Thymus (tissue), 11 donors: ENCODE measurements at regions not wholly inside any gene's neighbourhood (a gene's known extent, or its start where the extent isn't known, plus 50 kb on each side); places are given as distances from the start of the nearest gene placed in this dataset.

Source experiments
- DNase-seq, 9 donors: peaks; one replicate each; pipeline ENCODE4 v3.0.0-alpha.2; 2013; ENCODE audit warnings: low spot score in 9 of 9, low read depth in 6 of 9, missing footprints in 1 of 9
- H3K27ac ChIP-seq, 2 donors: one replicate each; pipeline ENCODE4 v1.5.1; 2013; ENCODE audit warnings: control low read depth in 1 of 2, low read depth in 1 of 2, low read length in 1 of 2, mild to moderate bottlenecking in 1 of 2, moderate library complexity in 1 of 2
- H3K27me3 ChIP-seq, 2 donors: one replicate each; pipeline ENCODE4 v1.5.1; 2013; ENCODE audit warnings: low read length in 1 of 2; ENCODE audit not compliant: control insufficient read depth in 2 of 2, insufficient read depth in 1 of 2
- H3K36me3 ChIP-seq, 2 donors: one replicate each; pipeline ENCODE4 v1.5.1; 2013; ENCODE audit warnings: low read length in 1 of 2, mild to moderate bottlenecking in 1 of 2, moderate library complexity in 1 of 2; ENCODE audit not compliant: control insufficient read depth in 2 of 2, insufficient read depth in 2 of 2
- H3K4me1 ChIP-seq, 2 donors: one replicate each; pipeline ENCODE4 v1.5.1; 2013; ENCODE audit warnings: low read length in 2 of 2; ENCODE audit not compliant: control insufficient read depth in 2 of 2, insufficient read depth in 2 of 2
- H3K4me3 ChIP-seq, 2 donors: one replicate each; pipeline ENCODE4 v1.5.1; 2013; ENCODE audit warnings: low read length in 2 of 2, control low read depth in 1 of 2, mild to moderate bottlenecking in 1 of 2
- H3K9me3 ChIP-seq, 2 donors: one replicate each; pipeline ENCODE4 v1.5.1; 2013; ENCODE audit warnings: low read length in 1 of 2, mild to moderate bottlenecking in 1 of 2; ENCODE audit not compliant: control insufficient read depth in 2 of 2, insufficient read depth in 1 of 2
- WGBS: extraction: QIAGEN DNeasy Blood & Tissue Kit; methylation state at CpG from one replicate; pipeline ENCODE4 v1.1.7; 2013; 5-methylcytosine and 5-hydroxymethylcytosine counted together
- donor health status: healthy.

DNA sequence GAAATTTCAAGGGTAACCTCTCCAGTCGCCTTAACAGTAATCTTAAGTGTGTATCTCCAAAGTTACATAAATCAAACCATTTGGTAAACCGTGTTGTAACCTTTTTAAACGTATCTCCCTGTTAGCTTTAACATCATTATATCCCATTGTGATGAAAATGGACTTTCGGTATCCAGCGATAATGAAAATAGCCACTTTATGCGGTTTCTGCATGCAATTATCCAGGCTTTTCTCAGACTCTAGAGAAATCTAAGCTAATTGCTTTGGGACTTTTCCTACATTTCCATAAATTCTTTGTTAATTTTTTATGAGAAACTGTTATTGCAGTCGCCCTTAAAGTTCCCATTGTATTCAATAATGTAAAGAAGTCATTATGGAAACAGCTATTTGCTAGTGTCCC is 170.7 kb downstream of the ZNF608 start:
- Histone ChIP-seq H3K4me3 (no peak overlapping the region), H3K9me3 (no peaks in the 10 kb centered on the region), H3K36me3 (no peaks in the 10 kb centered on the region), H3K27me3 (no peaks in the 10 kb centered on the region), H3K27ac (no peak overlapping the region), H3K4me1 (no peaks in the 10 kb centered on the region)
- 97% methylated on average over 7 of the region's 7 CpGs for WGBS
- no peak for DNase-seq

DNA sequence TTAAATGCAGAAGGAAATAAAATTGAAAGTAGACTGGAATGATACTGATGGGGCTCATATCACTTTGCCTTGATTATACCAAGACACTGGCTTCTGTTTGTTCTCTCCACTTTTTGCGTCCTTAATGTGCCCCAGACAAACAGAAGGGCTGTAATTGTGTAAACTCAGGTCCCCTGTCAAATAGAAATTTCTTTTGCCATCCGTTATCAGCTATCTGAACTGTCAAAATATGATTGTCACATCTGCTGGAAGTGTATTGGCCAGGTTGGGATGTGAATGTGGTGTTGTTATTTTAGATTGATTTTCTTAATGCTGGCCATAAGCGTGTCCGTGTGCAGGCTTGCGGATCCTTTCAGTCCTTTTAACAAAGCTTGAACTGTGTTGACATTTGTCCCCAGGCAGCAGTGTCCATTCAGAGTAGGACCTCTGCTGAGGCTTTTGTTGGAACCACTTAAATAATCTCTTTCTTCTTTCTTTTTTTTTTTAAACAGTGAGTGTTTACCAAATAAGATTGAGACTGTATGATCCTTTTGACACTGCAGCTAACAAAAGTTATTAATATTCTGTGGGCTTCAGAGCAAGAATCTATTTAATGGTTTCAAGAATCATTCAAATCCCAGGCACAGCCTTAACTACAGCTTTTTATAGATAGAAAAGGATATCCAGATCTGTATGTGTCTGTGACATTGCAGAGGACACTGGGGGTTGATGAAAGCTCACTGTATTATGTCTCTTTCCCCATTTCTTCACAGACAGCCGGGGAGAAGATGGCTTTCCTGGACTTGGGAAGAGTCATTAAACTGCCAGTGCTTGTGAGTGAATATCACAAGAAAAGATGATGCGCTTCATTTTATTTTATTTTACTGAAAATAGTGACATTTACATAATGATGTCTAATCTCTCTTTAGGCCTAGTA is 171.7 kb downstream of the ZNF608 start:
- 98% methylated on average over 7 of the region's 7 CpGs for WGBS
- no peak for DNase-seq
- no peak overlapping the region for H3K4me3 ChIP-seq
- H3K4me1 ChIP-seq: no peaks in the 10 kb centered on the region
- no peaks in the 10 kb centered on the region for H3K9me3 ChIP-seq
- no peak overlapping the region for H3K27ac ChIP-seq
- no peaks in the 10 kb centered on the region for H3K27me3 ChIP-seq
- H3K36me3 ChIP-seq: no peaks in the 10 kb centered on the region

DNA sequence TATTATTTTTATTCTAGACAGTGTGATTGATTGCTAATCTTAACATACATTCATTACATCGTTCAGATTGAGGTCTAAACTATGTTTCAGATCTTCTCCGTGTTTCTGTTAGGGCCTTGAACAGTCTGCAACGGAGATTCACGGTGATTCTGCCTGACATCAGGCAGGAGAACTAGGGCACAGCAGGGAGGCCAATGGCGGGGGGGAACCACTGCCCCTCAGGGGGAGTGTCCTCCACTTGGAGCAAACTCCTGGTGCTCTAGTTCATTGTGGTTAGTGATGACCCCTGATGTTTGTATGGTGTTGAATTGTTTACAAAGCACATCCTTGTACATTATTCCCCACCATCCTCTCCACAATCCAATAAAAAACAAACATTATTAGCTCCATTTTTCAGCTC is 173.5 kb downstream of the ZNF608 start:
- no peaks in the 10 kb centered on the region for H3K27me3 ChIP-seq
- H3K9me3 ChIP-seq: no peaks in the 10 kb centered on the region
- no peak for DNase-seq
- WGBS: 91% methylated on average over 5 of the region's 5 CpGs
- H3K36me3 ChIP-seq: no peaks in the 10 kb centered on the region
- no peak overlapping the region for H3K4me3 ChIP-seq
- no peaks in the 10 kb centered on the region for H3K4me1 ChIP-seq
- H3K27ac ChIP-seq: no peak overlapping the region

DNA sequence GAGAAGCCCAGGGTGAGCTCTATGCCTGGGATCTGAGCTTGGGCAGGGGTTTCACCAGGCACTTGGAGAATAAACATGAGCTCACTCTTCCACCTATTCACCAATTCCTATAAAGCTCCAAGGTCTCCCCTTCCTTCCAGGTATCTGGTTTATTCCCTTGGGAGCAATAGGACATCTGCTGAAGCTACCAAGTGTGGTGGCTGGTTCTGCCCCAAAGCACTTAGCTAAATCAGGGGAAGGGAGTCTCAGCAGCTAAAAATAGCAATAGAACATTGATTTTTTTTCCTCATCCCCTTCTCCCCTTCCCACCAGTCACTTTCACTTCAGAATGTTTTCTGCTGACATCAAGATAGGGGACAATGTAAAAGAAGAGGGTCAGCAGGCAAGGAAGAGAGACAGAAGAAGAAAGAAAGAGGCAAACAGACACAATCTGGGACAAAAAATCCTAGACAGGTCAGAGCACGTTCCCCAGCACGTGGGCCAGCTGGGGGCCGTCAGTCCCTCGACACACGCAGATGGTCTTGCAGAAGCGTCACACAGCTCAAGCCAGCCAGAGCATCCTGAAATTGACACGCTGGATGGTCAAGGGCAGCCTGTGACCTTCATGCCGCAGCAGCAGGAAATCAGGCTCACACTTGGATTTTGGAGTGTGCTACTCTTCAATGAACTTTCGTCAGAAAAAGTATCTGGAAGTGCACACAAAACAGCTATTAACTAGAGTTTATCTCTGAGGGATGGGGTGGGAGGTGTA is 176.0 kb downstream of the ZNF608 start:
- H3K36me3 ChIP-seq: no peaks in the 10 kb centered on the region
- 93% methylated on average over 9 of the region's 9 CpGs for WGBS
- DNase-seq: no peak

DNA sequence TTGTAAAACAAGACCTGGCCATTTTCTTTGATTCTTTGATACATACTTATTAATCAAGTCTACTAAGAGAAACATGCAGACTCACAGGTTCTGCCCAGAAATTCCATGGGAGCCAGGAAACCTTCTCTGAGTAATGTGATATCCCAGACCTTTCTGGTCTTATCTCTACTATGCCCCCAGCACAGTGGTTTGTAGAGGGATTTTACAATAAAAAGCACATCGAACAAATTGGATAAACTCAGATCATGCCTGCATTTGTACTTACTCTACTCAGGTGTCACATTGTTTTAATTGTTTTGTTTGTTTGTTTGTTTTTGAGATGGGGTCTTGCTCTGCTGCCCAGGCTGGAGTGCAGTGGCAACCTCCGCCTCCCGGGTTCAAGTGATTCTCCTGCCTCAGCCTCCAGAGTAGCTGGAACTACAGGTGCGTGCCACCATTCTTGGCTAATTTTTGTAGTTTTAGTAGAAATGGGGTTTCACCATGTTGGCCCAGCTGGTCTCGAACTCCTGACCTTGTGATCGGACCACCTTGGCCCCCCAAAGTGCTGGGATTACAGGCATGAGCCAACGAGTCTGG is 179.5 kb downstream of the ZNF608 start:
- 83% methylated on average over 7 of the region's 7 CpGs for WGBS

More for the DNA sequence above, 176.0 kb downstream of the ZNF608 start:
- H3K27ac ChIP-seq: no peak overlapping the region
- H3K4me3 ChIP-seq: no peak overlapping the region
- no peaks in the 10 kb centered on the region for H3K4me1 ChIP-seq
- no peaks in the 10 kb centered on the region for H3K9me3 ChIP-seq
- H3K27me3 ChIP-seq: no peaks in the 10 kb centered on the region

DNA sequence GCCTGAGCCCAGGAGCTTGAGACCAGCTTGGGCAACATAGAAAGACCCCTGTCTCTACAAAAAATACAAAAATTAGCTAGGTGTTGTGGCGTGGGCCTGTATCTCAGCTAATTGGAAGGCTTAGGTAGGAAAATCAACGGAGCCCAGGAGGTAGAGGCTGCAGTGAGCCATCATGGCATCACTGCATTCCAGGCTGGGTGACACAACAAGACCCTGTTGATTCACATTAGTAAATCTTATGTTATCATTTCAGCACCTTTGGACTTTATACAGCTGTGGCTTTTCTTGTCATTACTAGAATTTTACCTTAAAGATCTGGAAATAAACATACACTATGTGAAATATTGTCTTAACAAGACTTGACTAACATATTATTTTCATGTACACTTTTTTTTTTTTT is 185.0 kb downstream of the ZNF608 start:
- Histone ChIP-seq H3K36me3 (no peaks in the 10 kb centered on the region), H3K4me1 (no peaks in the 10 kb centered on the region), H3K4me3 (no peak overlapping the region), H3K27me3 (no peaks in the 10 kb centered on the region), H3K27ac (no peak overlapping the region), H3K9me3 (no peaks in the 10 kb centered on the region)
- 94% methylated on average over 2 of the region's 2 CpGs for WGBS
- DNase-seq: no peak

More for the DNA sequence above, 179.5 kb downstream of the ZNF608 start:
- H3K9me3 ChIP-seq: no peaks in the 10 kb centered on the region
- no peaks in the 10 kb centered on the region for H3K27me3 ChIP-seq
- DNase-seq: no peak
- H3K4me3 ChIP-seq: no peak overlapping the region
- no peaks in the 10 kb centered on the region for H3K36me3 ChIP-seq
- H3K27ac ChIP-seq: no peak overlapping the region
- H3K4me1 ChIP-seq: no peaks in the 10 kb centered on the region

DNA sequence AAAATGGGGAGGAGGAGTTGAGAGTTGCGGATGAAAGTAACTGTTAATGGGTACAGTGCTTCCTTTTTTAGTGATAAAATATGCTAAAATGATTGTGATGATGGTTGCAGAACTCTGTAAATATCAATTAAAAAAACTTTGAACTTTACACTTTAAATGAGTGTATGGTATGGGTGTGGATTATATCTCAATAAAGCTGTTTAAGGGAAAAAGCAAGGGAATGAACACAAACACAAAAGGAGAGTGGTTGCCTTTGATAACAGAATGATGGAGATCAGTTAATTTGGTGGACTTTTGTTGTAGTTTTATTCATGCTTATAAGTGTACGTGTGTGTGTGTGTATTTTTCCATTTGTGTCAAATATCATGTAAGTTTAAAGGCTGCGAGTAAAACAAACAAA is 186.1 kb downstream of the ZNF608 start:
- no peak overlapping the region for H3K27ac ChIP-seq
- H3K4me1 ChIP-seq: no peaks in the 10 kb centered on the region
- H3K36me3 ChIP-seq: no peaks in the 10 kb centered on the region
- WGBS: 84% methylated on average over 3 of the region's 3 CpGs
- H3K9me3 ChIP-seq: no peaks in the 10 kb centered on the region
- H3K27me3 ChIP-seq: no peaks in the 10 kb centered on the region
- DNase-seq: no peak
- no peak overlapping the region for H3K4me3 ChIP-seq

DNA sequence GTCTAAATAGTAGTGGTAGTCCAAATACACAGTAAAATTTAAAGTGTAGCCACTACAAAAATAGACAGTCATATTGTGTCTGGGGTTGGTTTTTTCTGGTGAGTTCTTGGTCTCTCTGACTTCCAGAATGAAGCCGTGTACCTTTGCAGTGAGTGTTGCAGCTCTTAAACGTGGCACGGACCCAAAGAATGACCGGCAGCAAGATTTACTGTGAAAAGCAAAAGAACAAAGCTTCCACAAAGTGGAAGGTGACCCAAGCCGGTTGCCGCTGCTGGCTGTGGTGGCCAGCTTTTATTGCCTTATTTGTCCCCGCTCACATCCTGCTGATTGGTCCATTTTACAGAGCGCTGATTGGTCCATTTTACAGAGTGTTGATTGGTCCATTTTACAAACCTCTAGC is 188.7 kb downstream of the ZNF608 start:
- H3K27me3 ChIP-seq: no peaks in the 10 kb centered on the region
- H3K4me3 ChIP-seq: no peak overlapping the region
- H3K4me1 ChIP-seq: no peaks in the 10 kb centered on the region
- no peak for DNase-seq
- 98% methylated on average over 8 of the region's 8 CpGs for WGBS
- H3K9me3 ChIP-seq: no peaks in the 10 kb centered on the region
- H3K36me3 ChIP-seq: no peaks in the 10 kb centered on the region
- H3K27ac ChIP-seq: no peak overlapping the region
